Naive thymus-derived CD8-positive, alpha-beta T cell (primary cell): ENCODE measurements at regions not wholly inside any gene's neighbourhood (a gene's known extent, or its start where the extent isn't known, plus 50 kb on each side); places are given as distances from the start of the nearest gene placed in this dataset.
"Not testable (repeated sequence)": the region's sequence is repeated elsewhere in the genome, so short reads cannot be mapped to it uniquely, and the experiment has no call there.

Experiments used
- ATAC-seq, 2 donors: fragments of 150-1000 bp; cut with Tn5 transposase in 1 of 2; sonication (Bioruptor Pico), chemical (Tn5 transposase) in 1 of 2; 1 replicate in 1 of 2; 2 replicates in 1 of 2; pipeline ENCODE4 v1.10.0; 2021; ENCODE audit warnings: mild to moderate bottlenecking in 2 of 2, moderate library complexity in 2 of 2
- POLR2A ChIA-PET: fragments of 350-600 bp; sonication (Branson Sonifier 250); formaldehyde crosslinking; loops from one replicate; lab custom pipeline; 2021; ENCODE audit warnings: antibody characterized with exemption; lab: Charles Lee
- DNase-seq, 10 donors: peaks; one replicate each; pipeline versions ENCODE4 v3.0.0 to v3.0.0-alpha.2; 2020 to 2022
- H3K27ac Mint-ChIP-seq, 10 donors: one replicate each; pipeline ENCODE4 v1.8.0; 2020 to 2022; ENCODE audit warnings: mild to moderate bottlenecking in 10 of 10, mixed read lengths in 10 of 10, moderate library complexity in 4 of 10, inconsistent platforms in 1 of 10
- H3K27me3 Mint-ChIP-seq, 5 donors: one replicate each; pipeline ENCODE4 v1.8.0; 2021 to 2022; ENCODE audit warnings: mixed read lengths in 5 of 5
- H3K36me3 Mint-ChIP-seq, 3 donors: one replicate each; pipeline ENCODE4 v1.8.0; 2020 to 2022; ENCODE audit warnings: mixed read lengths in 3 of 3, mild to moderate bottlenecking in 2 of 3, inconsistent platforms in 1 of 3
- H3K4me1 Mint-ChIP-seq, 4 donors: one replicate each; pipeline ENCODE4 v1.8.0; 2021 to 2022; ENCODE audit warnings: mixed read lengths in 4 of 4
- H3K4me3 Mint-ChIP-seq, 10 donors: one replicate each; pipeline ENCODE4 v1.8.0; 2020 to 2022; ENCODE audit warnings: mild to moderate bottlenecking in 10 of 10, mixed read lengths in 10 of 10, moderate library complexity in 6 of 10, inconsistent platforms in 1 of 10
- H3K9me3 Mint-ChIP-seq, 9 donors: one replicate each; pipeline ENCODE4 v1.8.0; 2020 to 2022; ENCODE audit warnings: mixed read lengths in 9 of 9, mild to moderate bottlenecking in 3 of 9, inconsistent platforms in 1 of 9, moderate library complexity in 1 of 9

- H3K4me3 Mint-ChIP-seq, H3K9me3 Mint-ChIP-seq, POLR2A ChIA-PET, H3K27me3 Mint-ChIP-seq, ATAC-seq, H3K4me1 Mint-ChIP-seq, H3K36me3 Mint-ChIP-seq: not testable (repeated sequence)
- DNase-seq, result peak in 1 of 10 donors; percentile 15
- H3K27ac Mint-ChIP-seq, result peak overlapping the region in 1 of 10 donors; percentile 34
Measured at GRCh38 chr15:77906062-77906990, 171.2 kb downstream of the TBC1D2B start.

- H3K4me1 Mint-ChIP-seq, result peaks cover 0 to 3% (median under 1%) of the 10 kb centered on the region in 4 donors
- ATAC-seq (no peak), DNase-seq (no peak)
- peaks cover 0 to 8% (median 7%) of the 10 kb centered on the region in 5 donors for H3K27me3 Mint-ChIP-seq
- POLR2A ChIA-PET, result no interaction called here
- H3K9me3 Mint-ChIP-seq, result no peaks in the 10 kb centered on the region
- H3K36me3 Mint-ChIP-seq, result no peaks in the 10 kb centered on the region
- H3K27ac Mint-ChIP-seq, result no peak overlapping the region
- no peak overlapping the region for H3K4me3 Mint-ChIP-seq
Measured at GRCh38 chr15:77905301-77905920, 172.1 kb downstream of the TBC1D2B start.

DNA sequence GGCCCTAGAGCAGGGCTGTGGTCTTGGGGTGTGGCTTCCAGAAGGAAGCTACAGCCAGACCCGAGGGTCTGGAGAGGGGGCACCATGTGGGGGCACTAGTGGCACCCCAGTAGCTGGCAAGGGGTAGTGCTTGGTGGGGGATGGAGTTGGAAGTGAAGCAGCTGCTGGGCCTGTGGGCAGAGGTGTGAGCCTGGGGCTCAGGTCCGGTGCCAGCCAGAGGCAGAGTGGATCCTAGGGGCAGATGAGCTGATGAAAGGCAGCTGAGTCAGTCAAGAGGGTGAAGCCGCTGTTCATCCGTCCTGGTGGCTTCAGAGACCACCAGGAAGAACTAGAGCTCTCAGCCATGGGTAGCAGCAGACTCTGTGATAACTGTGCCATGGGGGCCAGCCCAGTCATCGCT is 172.6 kb downstream of the TBC1D2B start:
- DNase-seq (no peak), ATAC-seq (no peak)
- Mint-ChIP-seq H3K4me1 (no peaks in the 10 kb centered on the region), H3K4me3 (no peak overlapping the region), H3K9me3 (no peaks in the 10 kb centered on the region), H3K36me3 (no peaks in the 10 kb centered on the region), H3K27me3 (peaks cover 0 to 8% (median 7%) of the 10 kb centered on the region in 5 donors), H3K27ac (no peak overlapping the region)
- POLR2A ChIA-PET, result no interaction called here

DNA sequence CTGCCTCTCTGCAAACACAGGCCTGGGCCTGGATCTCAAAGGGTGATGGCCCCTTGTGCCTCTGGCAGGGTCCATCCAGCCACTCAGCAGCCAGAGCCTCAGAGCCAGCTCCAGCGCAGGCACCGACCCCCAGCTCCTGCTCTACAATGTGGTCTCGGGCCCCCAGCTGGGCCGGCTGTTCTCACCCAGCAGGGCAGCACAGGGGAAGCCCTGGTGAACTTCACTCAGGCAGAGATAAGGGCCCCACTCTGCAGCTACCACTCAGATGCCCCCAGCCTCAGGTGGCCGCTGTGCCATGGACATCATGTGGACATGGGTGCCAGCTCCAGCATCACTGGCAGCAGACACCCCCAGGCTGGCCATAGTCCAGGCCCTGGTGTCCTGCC is 173.1 kb downstream of the TBC1D2B start:
- no peak for DNase-seq
- no peaks in the 10 kb centered on the region for H3K36me3 Mint-ChIP-seq
- peaks cover 0 to 8% (median 7%) of the 10 kb centered on the region in 5 donors for H3K27me3 Mint-ChIP-seq
- no peak overlapping the region for H3K27ac Mint-ChIP-seq
- ATAC-seq, result no peak
- no peaks in the 10 kb centered on the region for H3K9me3 Mint-ChIP-seq
- POLR2A ChIA-PET, result no interaction called here
- H3K4me1 Mint-ChIP-seq, result no peaks in the 10 kb centered on the region
- no peak overlapping the region for H3K4me3 Mint-ChIP-seq

DNA sequence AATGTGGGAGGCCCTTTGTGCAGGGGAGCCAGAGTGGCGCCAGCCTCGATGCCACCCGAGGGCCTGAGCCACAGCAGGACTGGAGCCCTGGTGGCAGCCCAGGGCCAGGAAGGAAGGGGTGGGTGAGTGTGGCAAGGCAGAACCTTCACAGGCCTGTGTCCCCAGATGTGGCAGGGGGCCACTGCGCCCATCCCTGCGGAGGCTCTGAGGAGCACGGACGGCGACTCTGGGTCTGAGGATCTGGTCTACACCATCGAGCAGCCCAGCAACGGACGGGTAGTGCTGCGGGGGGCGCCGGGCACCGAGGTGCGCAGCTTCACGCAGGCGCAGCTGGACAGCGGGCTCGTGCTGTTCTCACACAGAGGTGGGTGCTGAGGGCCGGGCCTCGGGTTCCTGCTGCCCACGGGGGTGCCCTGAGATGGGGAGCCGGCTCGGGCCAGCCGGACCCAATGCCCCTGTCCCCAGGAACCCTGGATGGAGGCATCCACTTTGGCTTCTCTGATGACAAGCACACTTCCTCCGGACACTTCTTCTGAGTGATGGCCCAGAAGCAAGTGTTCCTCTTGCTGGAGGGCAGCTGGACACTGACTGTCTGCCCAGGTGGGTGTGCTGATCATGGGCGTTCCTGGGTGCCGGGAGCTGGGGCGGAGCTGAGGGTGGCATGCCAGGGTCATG is 173.6 kb downstream of the TBC1D2B start:
- DNase-seq, H3K4me3 Mint-ChIP-seq, H3K4me1 Mint-ChIP-seq, POLR2A ChIA-PET, H3K9me3 Mint-ChIP-seq, H3K27me3 Mint-ChIP-seq, H3K36me3 Mint-ChIP-seq, ATAC-seq, H3K27ac Mint-ChIP-seq: not testable (repeated sequence)

DNA sequence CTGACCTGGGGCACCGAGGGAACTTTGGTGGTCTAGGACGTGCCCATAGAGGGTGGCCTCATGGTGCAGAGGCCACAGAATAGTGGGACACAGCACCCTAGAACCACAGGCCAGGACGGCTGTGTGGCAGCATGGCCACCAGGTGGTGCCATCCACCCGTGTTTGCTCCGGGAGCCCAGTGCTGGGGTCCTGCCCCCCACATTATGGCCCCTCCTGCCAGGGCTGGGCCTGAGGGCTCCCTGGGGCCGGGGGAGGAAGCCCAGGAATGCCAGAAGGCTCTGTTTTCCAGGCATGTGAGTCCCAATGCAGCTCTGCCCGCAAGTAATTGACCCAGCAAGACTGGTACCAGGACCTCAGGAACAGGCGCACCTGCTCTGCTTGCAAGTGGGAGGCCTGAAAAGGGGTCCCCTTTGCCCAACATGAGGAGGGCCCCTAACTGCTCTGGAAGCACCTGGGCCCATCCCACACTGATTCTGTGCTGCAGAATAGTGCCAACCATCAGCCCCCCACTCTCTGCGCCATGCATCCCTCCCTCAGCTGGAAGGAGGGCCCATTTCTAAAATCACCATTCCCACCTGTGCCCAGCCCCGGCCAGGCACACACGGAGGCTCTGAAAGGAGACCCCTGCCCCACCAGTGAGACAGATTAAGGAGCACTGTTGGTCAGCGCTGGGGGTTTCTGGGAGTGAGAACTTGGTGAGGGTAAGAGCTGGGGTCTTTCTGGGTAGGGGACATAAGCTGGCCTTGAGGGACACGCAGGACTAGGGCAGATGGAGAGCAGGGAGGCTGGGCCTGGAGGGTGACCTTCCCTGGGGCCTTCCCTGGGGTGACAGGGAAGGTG is 174.4 kb downstream of the TBC1D2B start:
- H3K4me1 Mint-ChIP-seq, H3K36me3 Mint-ChIP-seq, H3K4me3 Mint-ChIP-seq, POLR2A ChIA-PET, H3K9me3 Mint-ChIP-seq, H3K27me3 Mint-ChIP-seq: not testable (repeated sequence)
- DNase-seq (peak in 1 of 10 donors; percentile 7), ATAC-seq (peak in 1 of 2 donors; percentile 46)
- peak overlapping the region in 1 of 10 donors; percentile 29 for H3K27ac Mint-ChIP-seq

GRCh38 chr15:77901921-77902750 is 175.4 kb downstream of the TBC1D2B start:
- POLR2A ChIA-PET, result no interaction called here
- Mint-ChIP-seq H3K9me3 (no peaks in the 10 kb centered on the region), H3K4me3 (no peak overlapping the region), H3K4me1 (no peaks in the 10 kb centered on the region), H3K27me3 (peaks cover 0 to 4% (median under 1%) of the 10 kb centered on the region in 5 donors), H3K27ac (peak overlapping the region in 1 of 10 donors; percentile 63), H3K36me3 (no peaks in the 10 kb centered on the region)
- ATAC-seq, result no peak
- no peak for DNase-seq

- H3K27ac Mint-ChIP-seq, result no peak overlapping the region
- H3K36me3 Mint-ChIP-seq, result no peaks in the 10 kb centered on the region
- ATAC-seq, result no peak
- no peak for DNase-seq
- H3K27me3 Mint-ChIP-seq, result no peaks in the 10 kb centered on the region
- no peaks in the 10 kb centered on the region for H3K9me3 Mint-ChIP-seq
- POLR2A ChIA-PET, result no interaction called here
- no peaks in the 10 kb centered on the region for H3K4me1 Mint-ChIP-seq
- H3K4me3 Mint-ChIP-seq, result no peak overlapping the region
Measured at GRCh38 chr15:77901251-77901881, 176.1 kb downstream of the TBC1D2B start.

- H3K27ac Mint-ChIP-seq, H3K4me1 Mint-ChIP-seq, H3K9me3 Mint-ChIP-seq, POLR2A ChIA-PET, H3K4me3 Mint-ChIP-seq, H3K36me3 Mint-ChIP-seq, H3K27me3 Mint-ChIP-seq: not testable (repeated sequence)
- DNase-seq (peak in 4 of 10 donors; percentile 5 to 21 (median 11)), ATAC-seq (peak in 1 of 2 donors; percentile 44)
Measured at GRCh38 chr15:77900331-77900963, 177.1 kb downstream of the TBC1D2B start.

- H3K36me3 Mint-ChIP-seq, H3K27me3 Mint-ChIP-seq, DNase-seq, ATAC-seq, H3K4me3 Mint-ChIP-seq, POLR2A ChIA-PET, H3K4me1 Mint-ChIP-seq, H3K9me3 Mint-ChIP-seq, H3K27ac Mint-ChIP-seq: not testable (repeated sequence)
Measured at GRCh38 chr15:77899776-77900175, 177.7 kb downstream of the TBC1D2B start.
